HepG2 (cell line): ENCODE measurements at regions not wholly inside any gene's neighbourhood (a gene's known extent, or its start where the extent isn't known, plus 50 kb on each side); places are given as distances from the start of the nearest gene placed in this dataset.

ENCODE experiments used
- ATF7-NPFF ChIP-seq: sonication (generic); formaldehyde crosslinking; IDR thresholded peaks from 2 replicates; pipeline ENCODE4 v1.8.1; 2023; ENCODE audit warnings: mild to moderate bottlenecking, low read depth, missing genetic modification reagents, moderate library complexity
- CEBPG ChIP-seq: IDR thresholded peaks from 2 replicates; pipeline ENCODE4 v1.6.1; 2016
- FIP1L1 ChIP-seq: fragments of 200-400 bp; formaldehyde crosslinking; IDR thresholded peaks from 2 replicates; pipeline ENCODE4 v1.6.1; 2018; ENCODE audit warnings: low read depth, mild to moderate bottlenecking, low read length, moderate library complexity, borderline replicate concordance; ENCODE audit not compliant: insufficient read depth
- HDAC2 ChIP-seq: sonication (generic); formaldehyde crosslinking; IDR thresholded peaks from 2 replicates; pipeline ENCODE4 v1.4.0; 2020; ENCODE audit warnings: missing genetic modification reagents
- NFE2L1 ChIP-seq: sonication (generic); formaldehyde crosslinking; IDR thresholded peaks from 2 replicates; pipeline ENCODE4 v1.4.0; 2020; ENCODE audit warnings: missing genetic modification reagents, mild to moderate bottlenecking, borderline replicate concordance
- RBM39 ChIP-seq: fragments of 200-400 bp; formaldehyde crosslinking; IDR thresholded peaks from one replicate; pipeline ENCODE4 v1.6.1; 2018; ENCODE audit warnings: antibody characterized with exemption, mild to moderate bottlenecking, low read depth, low read length; ENCODE audit not compliant: poor library complexity, severe bottlenecking
- SAP130 ChIP-seq: IDR thresholded peaks from 2 replicates; pipeline ENCODE4 v1.6.1; 2016; ENCODE audit warnings: low read depth
- SMAD1 ChIP-seq: sonication (generic); formaldehyde crosslinking; IDR thresholded peaks from 2 replicates; pipeline ENCODE4 v1.4.0; 2020; ENCODE audit warnings: missing genetic modification reagents, low read depth, mild to moderate bottlenecking, borderline replicate concordance
- ZNF770 ChIP-seq: sonication (generic); formaldehyde crosslinking; IDR thresholded peaks from 2 replicates; pipeline ENCODE4 v1.5.0; 2020; ENCODE audit warnings: mild to moderate bottlenecking, missing genetic modification reagents
- TF ChIP-seq, protein P1 (sequence below): sonication (generic); formaldehyde crosslinking; IDR thresholded peaks from 2 replicates; pipeline ENCODE4 v1.5.1; 2020; ENCODE audit warnings: mild to moderate bottlenecking, moderate library complexity, missing genetic modification reagents
- TF ChIP-seq, protein P2 (sequence below): sonication (generic); formaldehyde crosslinking; IDR thresholded peaks from 2 replicates; pipeline ENCODE4 v1.9.0; 2021; ENCODE audit warnings: missing genetic modification reagents, borderline replicate concordance

GRCh38 chr10:120121768-120122167, 229.2 kb downstream of the SEC23IP start (continued):
- no peak for TF ChIP-seq SMAD1 (CRISPR knock-in tag)
- TF ChIP-seq, protein P1, sequence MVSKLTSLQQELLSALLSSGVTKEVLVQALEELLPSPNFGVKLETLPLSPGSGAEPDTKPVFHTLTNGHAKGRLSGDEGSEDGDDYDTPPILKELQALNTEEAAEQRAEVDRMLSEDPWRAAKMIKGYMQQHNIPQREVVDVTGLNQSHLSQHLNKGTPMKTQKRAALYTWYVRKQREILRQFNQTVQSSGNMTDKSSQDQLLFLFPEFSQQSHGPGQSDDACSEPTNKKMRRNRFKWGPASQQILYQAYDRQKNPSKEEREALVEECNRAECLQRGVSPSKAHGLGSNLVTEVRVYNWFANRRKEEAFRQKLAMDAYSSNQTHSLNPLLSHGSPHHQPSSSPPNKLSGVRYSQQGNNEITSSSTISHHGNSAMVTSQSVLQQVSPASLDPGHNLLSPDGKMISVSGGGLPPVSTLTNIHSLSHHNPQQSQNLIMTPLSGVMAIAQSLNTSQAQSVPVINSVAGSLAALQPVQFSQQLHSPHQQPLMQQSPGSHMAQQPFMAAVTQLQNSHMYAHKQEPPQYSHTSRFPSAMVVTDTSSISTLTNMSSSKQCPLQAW (CRISPR knock-in tag) = no peak
- no peak for TF ChIP-seq HDAC2 (CRISPR knock-in tag)
- no peak for TF ChIP-seq ZNF770 (CRISPR knock-in tag)
- TF ChIP-seq SAP130 (CRISPR knock-in tag) = no peak
- TF ChIP-seq NFE2L1 (CRISPR knock-in tag) = no peak
- TF ChIP-seq, protein P2, sequence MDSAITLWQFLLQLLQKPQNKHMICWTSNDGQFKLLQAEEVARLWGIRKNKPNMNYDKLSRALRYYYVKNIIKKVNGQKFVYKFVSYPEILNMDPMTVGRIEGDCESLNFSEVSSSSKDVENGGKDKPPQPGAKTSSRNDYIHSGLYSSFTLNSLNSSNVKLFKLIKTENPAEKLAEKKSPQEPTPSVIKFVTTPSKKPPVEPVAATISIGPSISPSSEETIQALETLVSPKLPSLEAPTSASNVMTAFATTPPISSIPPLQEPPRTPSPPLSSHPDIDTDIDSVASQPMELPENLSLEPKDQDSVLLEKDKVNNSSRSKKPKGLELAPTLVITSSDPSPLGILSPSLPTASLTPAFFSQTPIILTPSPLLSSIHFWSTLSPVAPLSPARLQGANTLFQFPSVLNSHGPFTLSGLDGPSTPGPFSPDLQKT (CRISPR knock-in tag) = no peak
- no peak for TF ChIP-seq FIP1L1
- no peak for TF ChIP-seq ATF7-NPFF (CRISPR knock-in tag)
- no peak for TF ChIP-seq CEBPG (CRISPR knock-in tag)
- TF ChIP-seq RBM39 = no peak
- TF ChIP-seq, all 625 proteins: peak for 0
